ENCODE measurements at regions not wholly inside any gene's neighbourhood (a gene's known extent, or its start where the extent isn't known, plus 50 kb on each side); places are given as distances from the start of the nearest gene placed in this dataset.

DNA sequence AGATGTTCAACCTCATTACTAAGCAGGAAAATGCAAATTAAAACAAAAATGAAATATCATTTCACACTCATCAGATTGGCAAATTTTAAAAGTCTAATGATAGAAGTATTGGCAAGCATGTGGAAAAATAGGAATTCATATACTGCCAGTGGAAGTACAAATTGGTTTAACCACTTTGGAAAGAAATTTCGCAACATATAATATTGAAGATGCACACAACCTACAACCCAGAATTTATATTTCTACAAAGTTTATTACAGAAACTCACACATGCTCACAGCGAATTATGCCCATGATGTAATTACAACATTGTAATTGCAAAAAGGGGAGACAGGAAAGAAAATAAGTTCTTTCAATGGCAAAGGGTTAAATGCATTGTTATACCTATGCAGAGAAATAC, 324.1 kb downstream of the IGSF11 start:
- TF ChIP-seq EZH2 (IDR thresholded peaks at IDR 0.05; ENCODE audit: low read depth, low read length, severe bottlenecking) (no peak), JUND (IDR thresholded peaks at IDR 0.05; ENCODE audit: low read length) (no peak), POLR2A (IDR thresholded peaks at IDR 0.05; ENCODE audit: control extremely low read depth in 1 of 2, low read depth in 2 of 2, low read length in 2 of 2) (no peak), TAF7 (optimal IDR thresholded peaks at IDR 0.05; ENCODE audit: borderline replicate concordance, low read depth, low read length) (no peak), ZNF274 (IDR thresholded peaks at IDR 0.05; ENCODE audit: borderline replicate concordance, extremely low read depth, low read length) (no peak), SP1 (IDR thresholded peaks at IDR 0.05; ENCODE audit: low read depth, low read length) (no peak), RFX5 (IDR thresholded peaks at IDR 0.05; ENCODE audit: borderline replicate concordance, low read depth, low read length) (no peak), TAF1 (IDR thresholded peaks at IDR 0.05; ENCODE audit: low read depth, low read length) (no peak), NANOG (IDR thresholded peaks at IDR 0.05; ENCODE audit: insufficient read depth, low read depth, low read length, poor library complexity, severe bottlenecking) (no peak), POLR2AphosphoS5 (IDR thresholded peaks at IDR 0.05; ENCODE audit: low read depth, low read length) (no peak)
- TF ChIP-seq, protein P1, sequence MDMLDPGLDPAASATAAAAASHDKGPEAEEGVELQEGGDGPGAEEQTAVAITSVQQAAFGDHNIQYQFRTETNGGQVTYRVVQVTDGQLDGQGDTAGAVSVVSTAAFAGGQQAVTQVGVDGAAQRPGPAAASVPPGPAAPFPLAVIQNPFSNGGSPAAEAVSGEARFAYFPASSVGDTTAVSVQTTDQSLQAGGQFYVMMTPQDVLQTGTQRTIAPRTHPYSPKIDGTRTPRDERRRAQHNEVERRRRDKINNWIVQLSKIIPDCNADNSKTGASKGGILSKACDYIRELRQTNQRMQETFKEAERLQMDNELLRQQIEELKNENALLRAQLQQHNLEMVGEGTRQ (IDR thresholded peaks at IDR 0.05; ENCODE audit: low read length), result no peak
- TF ChIP-seq, protein P2, sequence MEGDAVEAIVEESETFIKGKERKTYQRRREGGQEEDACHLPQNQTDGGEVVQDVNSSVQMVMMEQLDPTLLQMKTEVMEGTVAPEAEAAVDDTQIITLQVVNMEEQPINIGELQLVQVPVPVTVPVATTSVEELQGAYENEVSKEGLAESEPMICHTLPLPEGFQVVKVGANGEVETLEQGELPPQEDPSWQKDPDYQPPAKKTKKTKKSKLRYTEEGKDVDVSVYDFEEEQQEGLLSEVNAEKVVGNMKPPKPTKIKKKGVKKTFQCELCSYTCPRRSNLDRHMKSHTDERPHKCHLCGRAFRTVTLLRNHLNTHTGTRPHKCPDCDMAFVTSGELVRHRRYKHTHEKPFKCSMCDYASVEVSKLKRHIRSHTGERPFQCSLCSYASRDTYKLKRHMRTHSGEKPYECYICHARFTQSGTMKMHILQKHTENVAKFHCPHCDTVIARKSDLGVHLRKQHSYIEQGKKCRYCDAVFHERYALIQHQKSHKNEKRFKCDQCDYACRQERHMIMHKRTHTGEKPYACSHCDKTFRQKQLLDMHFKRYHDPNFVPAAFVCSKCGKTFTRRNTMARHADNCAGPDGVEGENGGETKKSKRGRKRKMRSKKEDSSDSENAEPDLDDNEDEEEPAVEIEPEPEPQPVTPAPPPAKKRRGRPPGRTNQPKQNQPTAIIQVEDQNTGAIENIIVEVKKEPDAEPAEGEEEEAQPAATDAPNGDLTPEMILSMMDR (IDR thresholded peaks at IDR 0.05; ENCODE audit: control extremely low read depth in 1 of 3, insufficient read depth in 1 of 3, low read depth in 1 of 3, low read length in 3 of 3), result no peak
